ENCODE measurements at regions not wholly inside any gene's neighbourhood (a gene's known extent, or its start where the extent isn't known, plus 50 kb on each side); places are given as distances from the start of the nearest gene placed in this dataset.

GRCh38 chr4:163654621-163655020, 160.1 kb downstream of the TMA16 start:
- no peaks in the 10 kb centered on the region for H3K36me3 ChIP-seq
- H3K4me3 ChIP-seq: no peak overlapping the region
- intact Hi-C loops (cut with DNase I): no loop called here
- no peak for DNase-seq (ENCODE audit: extremely low spot score in 2 of 2)
- no peaks in the 10 kb centered on the region for H3K27me3 ChIP-seq
- TF ChIP-seq POLR2A (IDR thresholded peaks at IDR 0.05) (no peak), POLR2AphosphoS5 (IDR thresholded peaks at IDR 0.05; ENCODE audit: insufficient read depth in 1 of 2, low read depth in 1 of 2) (no peak)
- TF ChIP-seq, protein P1, sequence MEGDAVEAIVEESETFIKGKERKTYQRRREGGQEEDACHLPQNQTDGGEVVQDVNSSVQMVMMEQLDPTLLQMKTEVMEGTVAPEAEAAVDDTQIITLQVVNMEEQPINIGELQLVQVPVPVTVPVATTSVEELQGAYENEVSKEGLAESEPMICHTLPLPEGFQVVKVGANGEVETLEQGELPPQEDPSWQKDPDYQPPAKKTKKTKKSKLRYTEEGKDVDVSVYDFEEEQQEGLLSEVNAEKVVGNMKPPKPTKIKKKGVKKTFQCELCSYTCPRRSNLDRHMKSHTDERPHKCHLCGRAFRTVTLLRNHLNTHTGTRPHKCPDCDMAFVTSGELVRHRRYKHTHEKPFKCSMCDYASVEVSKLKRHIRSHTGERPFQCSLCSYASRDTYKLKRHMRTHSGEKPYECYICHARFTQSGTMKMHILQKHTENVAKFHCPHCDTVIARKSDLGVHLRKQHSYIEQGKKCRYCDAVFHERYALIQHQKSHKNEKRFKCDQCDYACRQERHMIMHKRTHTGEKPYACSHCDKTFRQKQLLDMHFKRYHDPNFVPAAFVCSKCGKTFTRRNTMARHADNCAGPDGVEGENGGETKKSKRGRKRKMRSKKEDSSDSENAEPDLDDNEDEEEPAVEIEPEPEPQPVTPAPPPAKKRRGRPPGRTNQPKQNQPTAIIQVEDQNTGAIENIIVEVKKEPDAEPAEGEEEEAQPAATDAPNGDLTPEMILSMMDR (IDR thresholded peaks at IDR 0.05): no peak
- no peak overlapping the region for H3K27ac ChIP-seq
- H3K4me1 ChIP-seq: no peaks in the 10 kb centered on the region
- no peaks in the 10 kb centered on the region for H3K9me3 ChIP-seq

DNA sequence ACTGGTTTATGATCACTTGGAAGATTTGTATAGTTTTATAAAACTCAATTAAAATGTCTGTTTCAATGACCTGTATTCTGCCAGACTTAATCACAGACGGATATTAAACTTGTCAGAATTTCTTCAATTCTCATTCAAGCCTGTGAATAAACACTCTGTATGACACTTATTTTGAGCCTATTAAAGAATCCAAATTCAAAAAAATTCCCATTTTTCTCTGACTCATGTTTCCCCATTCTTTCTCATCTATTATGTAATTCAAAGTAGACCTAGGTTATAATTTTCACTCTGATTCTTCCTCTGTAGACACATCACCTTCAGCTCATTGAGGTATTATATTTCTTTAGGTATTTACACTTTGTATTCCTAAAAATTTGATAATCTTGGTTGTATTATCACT, 166.1 kb downstream of the TMA16 start:
- TF ChIP-seq, protein P1 (IDR thresholded peaks at IDR 0.05): no peak
- TF ChIP-seq POLR2AphosphoS5 (IDR thresholded peaks at IDR 0.05; ENCODE audit: insufficient read depth in 1 of 2, low read depth in 1 of 2) (no peak), POLR2A (IDR thresholded peaks at IDR 0.05) (no peak)
- no peak for DNase-seq (ENCODE audit: extremely low spot score in 2 of 2)
- no peaks in the 10 kb centered on the region for H3K4me1 ChIP-seq
- intact Hi-C loops (cut with DNase I): no loop called here
- H3K4me3 ChIP-seq: no peak overlapping the region
- H3K27ac ChIP-seq: no peak overlapping the region
- H3K36me3 ChIP-seq: no peaks in the 10 kb centered on the region
- no peaks in the 10 kb centered on the region for H3K9me3 ChIP-seq
- no peaks in the 10 kb centered on the region for H3K27me3 ChIP-seq

GRCh38 chr4:163662768-163663167, 168.3 kb downstream of the TMA16 start:
- H3K4me1 ChIP-seq: no peaks in the 10 kb centered on the region
- no peaks in the 10 kb centered on the region for H3K27me3 ChIP-seq
- intact Hi-C loops (cut with DNase I): no loop called here
- no peak overlapping the region for H3K27ac ChIP-seq
- TF ChIP-seq, protein P1 (IDR thresholded peaks at IDR 0.05): no peak
- TF ChIP-seq POLR2A (IDR thresholded peaks at IDR 0.05) (no peak), POLR2AphosphoS5 (IDR thresholded peaks at IDR 0.05; ENCODE audit: insufficient read depth in 1 of 2, low read depth in 1 of 2) (no peak)
- no peak overlapping the region for H3K4me3 ChIP-seq
- DNase-seq (ENCODE audit: extremely low spot score in 2 of 2): no peak
- no peaks in the 10 kb centered on the region for H3K36me3 ChIP-seq
- no peaks in the 10 kb centered on the region for H3K9me3 ChIP-seq

GRCh38 chr4:163663454-163664225, 169.2 kb downstream of the TMA16 start:
- Histone ChIP-seq H3K9me3 (no peaks in the 10 kb centered on the region), H3K36me3 (no peaks in the 10 kb centered on the region), H3K27ac (no peak overlapping the region), H3K4me1 (no peaks in the 10 kb centered on the region), H3K4me3 (no peak overlapping the region), H3K27me3 (no peaks in the 10 kb centered on the region)
- intact Hi-C loops (cut with DNase I): no loop called here
- DNase-seq (ENCODE audit: extremely low spot score in 2 of 2): no peak
- no peak for TF ChIP-seq POLR2AphosphoS5 (IDR thresholded peaks at IDR 0.05; ENCODE audit: insufficient read depth in 1 of 2, low read depth in 1 of 2)
- TF ChIP-seq, protein P1 (IDR thresholded peaks at IDR 0.05): no peak
- TF ChIP-seq POLR2A (IDR thresholded peaks at IDR 0.05): no peak

DNA sequence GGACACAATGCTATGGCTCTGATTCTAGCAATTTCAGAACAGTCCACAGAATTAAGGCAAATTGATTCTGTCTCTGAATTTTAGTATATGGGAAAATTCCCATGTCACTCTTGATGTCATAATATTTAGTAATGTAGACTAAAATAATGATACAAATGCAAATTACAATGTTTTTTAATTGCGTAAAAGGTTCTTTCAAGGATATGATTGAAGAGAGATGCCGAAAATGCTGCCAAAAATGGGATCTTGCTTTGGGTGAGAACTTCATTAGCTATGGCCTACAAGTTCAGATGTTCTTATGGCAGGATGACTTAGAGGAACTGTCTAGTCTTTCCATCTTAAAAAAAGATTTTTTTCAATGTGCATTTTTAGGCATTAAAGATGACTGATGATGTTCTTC, 170.6 kb downstream of the TMA16 start:
- H3K36me3 ChIP-seq: no peaks in the 10 kb centered on the region
- no peaks in the 10 kb centered on the region for H3K4me1 ChIP-seq
- DNase-seq (ENCODE audit: extremely low spot score in 2 of 2): no peak
- intact Hi-C loops (cut with DNase I): no loop called here
- TF ChIP-seq, protein P1 (IDR thresholded peaks at IDR 0.05): no peak
- no peak for TF ChIP-seq POLR2AphosphoS5 (IDR thresholded peaks at IDR 0.05; ENCODE audit: insufficient read depth in 1 of 2, low read depth in 1 of 2)
- no peak for TF ChIP-seq POLR2A (IDR thresholded peaks at IDR 0.05)
- H3K4me3 ChIP-seq: no peak overlapping the region
- H3K27me3 ChIP-seq: no peaks in the 10 kb centered on the region
- no peaks in the 10 kb centered on the region for H3K9me3 ChIP-seq
- H3K27ac ChIP-seq: no peak overlapping the region

All from vagina (tissue), 2 donors.